ENCODE measurements at regions not wholly inside any gene's neighbourhood (a gene's known extent, or its start where the extent isn't known, plus 50 kb on each side); places are given as distances from the start of the nearest gene placed in this dataset.
"Not testable (repeated sequence)": the region's sequence is repeated elsewhere in the genome, so short reads cannot be mapped to it uniquely, and the experiment has no call there.

DNA sequence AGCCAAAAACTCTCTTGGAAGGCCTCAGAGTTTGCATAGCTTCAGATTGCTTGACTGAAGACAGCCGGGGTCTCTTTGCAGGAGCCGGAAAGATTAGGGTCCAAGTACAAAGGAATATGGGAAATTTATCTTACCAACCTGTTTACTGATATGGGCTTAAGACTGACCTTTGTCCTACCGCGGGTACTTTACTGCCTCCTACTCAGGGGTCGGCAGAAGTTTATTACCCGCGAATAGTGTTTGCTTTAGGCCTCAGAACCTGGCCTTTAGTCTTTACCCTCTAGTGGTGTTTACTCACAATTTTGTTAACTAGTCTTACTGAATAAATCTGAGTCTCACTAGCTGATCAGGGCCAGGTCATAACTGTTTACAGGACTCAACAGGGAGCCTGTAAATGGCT, 765.4 kb upstream of the SPRY2 start:
- Histone ChIP-seq H3K36me3 (replicated peaks in 1 of 2; ENCODE audit: control extremely low read depth in 1 of 2, control insufficient read depth in 1 of 2, extremely low read depth in 1 of 2, insufficient read depth in 2 of 2, low read length in 1 of 2) (no peaks in the 10 kb centered on the region), H3K4me3 (ENCODE audit: control extremely low read depth in 1 of 5, extremely low read depth in 1 of 5, insufficient read depth in 1 of 5, low read depth in 2 of 5, low read length in 4 of 5) (no peak overlapping the region), H2AFZ (ENCODE audit: insufficient read depth, low read depth, low read length, poor library complexity, severe bottlenecking) (no peak overlapping the region), H3K4me1 (ENCODE audit: control insufficient read depth in 2 of 2, insufficient read depth in 2 of 2, low read length in 2 of 2) (no peaks in the 10 kb centered on the region), H3K4me2 (replicated peaks; ENCODE audit: low read depth, low read length, poor library complexity, severe bottlenecking) (no peak overlapping the region), H3K9ac (ENCODE audit: low read length) (no peak overlapping the region), H4K20me1 (ENCODE audit: control insufficient read depth, insufficient read depth, low read length, poor library complexity, severe bottlenecking) (no peaks in the 10 kb centered on the region), H3K27ac (ENCODE audit: low read length in 2 of 2) (no peak overlapping the region), H3K9me3 (ENCODE audit: control extremely low read depth in 1 of 3, control insufficient read depth in 2 of 3, insufficient read depth in 1 of 3, low read length in 2 of 3) (no peaks in the 10 kb centered on the region), H3K27me3 (replicated peaks in 1 of 4; ENCODE audit: control extremely low read depth in 1 of 4, control insufficient read depth in 3 of 4, insufficient read depth in 4 of 4, low read length in 3 of 4) (no peaks in the 10 kb centered on the region), H3K79me2 (ENCODE audit: control insufficient read depth, insufficient read depth, low read length) (no peaks in the 10 kb centered on the region)
- H3K4me3 Mint-ChIP-seq: no peak overlapping the region
- intact Hi-C loops (cut with micrococcal nuclease): no loop called here
- ATAC-seq (ENCODE audit: low read depth) (no peak), DNase-seq (no peak)
- POLR2A ChIA-PET: no interaction called here
- WGBS (ENCODE audit: insufficient coverage): 90% methylated on average over 2 of the region's 7 CpGs
- CTCF ChIA-PET: no interaction called here
- H3K27ac Mint-ChIP-seq: no peak overlapping the region
- H3K27me3 Mint-ChIP-seq: no peaks in the 10 kb centered on the region
- H3K9me3 Mint-ChIP-seq (ENCODE audit: insufficient read depth): no peaks in the 10 kb centered on the region
- H3K4me1 Mint-ChIP-seq: no peaks in the 10 kb centered on the region
- no peak for TF ChIP-seq EZH2 (IDR thresholded peaks at IDR 0.05; ENCODE audit: borderline replicate concordance, insufficient read depth, low read depth, low read length, poor library complexity, severe bottlenecking)
- TF ChIP-seq, protein P1, sequence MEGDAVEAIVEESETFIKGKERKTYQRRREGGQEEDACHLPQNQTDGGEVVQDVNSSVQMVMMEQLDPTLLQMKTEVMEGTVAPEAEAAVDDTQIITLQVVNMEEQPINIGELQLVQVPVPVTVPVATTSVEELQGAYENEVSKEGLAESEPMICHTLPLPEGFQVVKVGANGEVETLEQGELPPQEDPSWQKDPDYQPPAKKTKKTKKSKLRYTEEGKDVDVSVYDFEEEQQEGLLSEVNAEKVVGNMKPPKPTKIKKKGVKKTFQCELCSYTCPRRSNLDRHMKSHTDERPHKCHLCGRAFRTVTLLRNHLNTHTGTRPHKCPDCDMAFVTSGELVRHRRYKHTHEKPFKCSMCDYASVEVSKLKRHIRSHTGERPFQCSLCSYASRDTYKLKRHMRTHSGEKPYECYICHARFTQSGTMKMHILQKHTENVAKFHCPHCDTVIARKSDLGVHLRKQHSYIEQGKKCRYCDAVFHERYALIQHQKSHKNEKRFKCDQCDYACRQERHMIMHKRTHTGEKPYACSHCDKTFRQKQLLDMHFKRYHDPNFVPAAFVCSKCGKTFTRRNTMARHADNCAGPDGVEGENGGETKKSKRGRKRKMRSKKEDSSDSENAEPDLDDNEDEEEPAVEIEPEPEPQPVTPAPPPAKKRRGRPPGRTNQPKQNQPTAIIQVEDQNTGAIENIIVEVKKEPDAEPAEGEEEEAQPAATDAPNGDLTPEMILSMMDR (IDR thresholded peaks at IDR 0.05): no peak

DNA sequence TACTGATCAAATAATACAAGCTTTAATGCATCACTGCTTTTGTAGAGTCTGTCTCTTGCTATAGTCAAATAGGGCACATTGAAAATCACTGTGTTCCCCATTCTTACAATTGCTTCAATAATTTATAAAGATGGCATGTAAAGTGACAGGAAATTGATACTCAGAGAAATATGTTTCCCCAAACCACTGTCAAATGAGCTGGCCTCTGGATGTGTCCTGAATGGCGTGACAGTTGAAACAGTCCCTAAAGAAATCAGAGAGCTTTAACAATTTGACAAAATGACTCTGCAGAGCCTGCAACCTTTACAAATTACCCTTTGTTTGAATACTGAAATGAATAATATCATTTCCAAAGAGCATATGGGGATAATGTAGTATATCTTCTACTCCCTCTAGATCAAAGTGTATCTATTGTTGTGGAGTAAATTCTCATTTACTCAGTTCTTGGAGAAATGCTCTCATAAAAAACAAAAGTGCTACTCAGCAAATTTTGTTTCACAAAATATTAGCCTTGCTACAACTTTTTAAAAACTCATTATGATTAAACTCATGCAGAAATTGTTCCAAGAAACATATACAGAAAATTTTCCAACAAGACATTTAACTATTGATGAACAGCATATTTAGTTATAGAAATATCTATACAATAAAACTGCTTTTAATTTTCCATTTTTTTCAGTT, 763.2 kb upstream of the SPRY2 start:
- no peaks in the 10 kb centered on the region for H4K20me1 ChIP-seq (ENCODE audit: control insufficient read depth, insufficient read depth, low read length, poor library complexity, severe bottlenecking)
- intact Hi-C loops (cut with micrococcal nuclease): no loop called here
- Mint-ChIP-seq H3K27me3 (no peaks in the 10 kb centered on the region), H3K9me3 (ENCODE audit: insufficient read depth) (no peaks in the 10 kb centered on the region), H3K4me3 (no peak overlapping the region), H3K27ac (no peak overlapping the region), H3K4me1 (no peaks in the 10 kb centered on the region)
- no peak overlapping the region for H2AFZ ChIP-seq (ENCODE audit: insufficient read depth, low read depth, low read length, poor library complexity, severe bottlenecking)
- no peaks in the 10 kb centered on the region for H3K9me3 ChIP-seq (ENCODE audit: control extremely low read depth in 1 of 3, control insufficient read depth in 2 of 3, insufficient read depth in 1 of 3, low read length in 2 of 3)
- ATAC-seq (ENCODE audit: low read depth) (no peak), DNase-seq (no peak)
- no peaks in the 10 kb centered on the region for H3K27me3 ChIP-seq (replicated peaks in 1 of 4; ENCODE audit: control extremely low read depth in 1 of 4, control insufficient read depth in 3 of 4, insufficient read depth in 4 of 4, low read length in 3 of 4)
- WGBS (ENCODE audit: insufficient coverage): no CpG with 5 or more reads among the region's 1 CpG
- ChIA-PET CTCF (no interaction called here), POLR2A (no interaction called here)
- H3K27ac ChIP-seq (ENCODE audit: low read length in 2 of 2): no peak overlapping the region
- TF ChIP-seq, protein P1 (IDR thresholded peaks at IDR 0.05): no peak
- TF ChIP-seq EZH2 (IDR thresholded peaks at IDR 0.05; ENCODE audit: borderline replicate concordance, insufficient read depth, low read depth, low read length, poor library complexity, severe bottlenecking): no peak
- no peak overlapping the region for H3K4me2 ChIP-seq (replicated peaks; ENCODE audit: low read depth, low read length, poor library complexity, severe bottlenecking)
- no peaks in the 10 kb centered on the region for H3K79me2 ChIP-seq (ENCODE audit: control insufficient read depth, insufficient read depth, low read length)
- H3K36me3 ChIP-seq (replicated peaks in 1 of 2; ENCODE audit: control extremely low read depth in 1 of 2, control insufficient read depth in 1 of 2, extremely low read depth in 1 of 2, insufficient read depth in 2 of 2, low read length in 1 of 2): no peaks in the 10 kb centered on the region
- H3K9ac ChIP-seq (ENCODE audit: low read length): no peak overlapping the region
- H3K4me3 ChIP-seq (ENCODE audit: control extremely low read depth in 1 of 5, extremely low read depth in 1 of 5, insufficient read depth in 1 of 5, low read depth in 2 of 5, low read length in 4 of 5): no peak overlapping the region
- H3K4me1 ChIP-seq (ENCODE audit: control insufficient read depth in 2 of 2, insufficient read depth in 2 of 2, low read length in 2 of 2): no peaks in the 10 kb centered on the region

DNA sequence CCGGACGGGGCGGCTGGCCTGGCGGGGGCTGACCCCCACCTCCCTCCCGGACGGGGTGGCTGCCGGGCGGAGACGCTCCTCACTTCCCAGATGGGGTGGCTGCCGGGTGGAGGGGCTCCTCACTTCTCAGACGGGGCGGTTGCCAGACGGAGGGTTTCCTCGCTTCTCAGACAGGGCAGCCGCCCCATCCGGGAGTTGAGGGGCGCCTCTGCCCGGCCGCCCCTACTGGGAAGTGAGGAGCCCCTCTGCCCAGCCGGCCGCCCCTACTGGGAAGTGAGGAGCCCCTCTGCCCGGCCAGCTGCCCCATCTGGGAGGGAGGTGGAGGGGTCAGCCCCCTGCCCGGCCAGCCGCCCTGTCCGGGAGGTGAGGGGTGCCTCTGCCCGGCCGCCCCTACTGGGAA, 761.1 kb upstream of the SPRY2 start:
- intact Hi-C loops (cut with micrococcal nuclease); CTCF ChIA-PET; H3K9me3 Mint-ChIP-seq (ENCODE audit: insufficient read depth); H3K4me3 ChIP-seq (ENCODE audit: control extremely low read depth in 1 of 5, extremely low read depth in 1 of 5, insufficient read depth in 1 of 5, low read depth in 2 of 5, low read length in 4 of 5); H4K20me1 ChIP-seq (ENCODE audit: control insufficient read depth, insufficient read depth, low read length, poor library complexity, severe bottlenecking); H3K36me3 ChIP-seq (replicated peaks in 1 of 2; ENCODE audit: control extremely low read depth in 1 of 2, control insufficient read depth in 1 of 2, extremely low read depth in 1 of 2, insufficient read depth in 2 of 2, low read length in 1 of 2); H3K4me1 Mint-ChIP-seq; H3K79me2 ChIP-seq (ENCODE audit: control insufficient read depth, insufficient read depth, low read length); H3K9ac ChIP-seq (ENCODE audit: low read length); DNase-seq; H3K4me3 Mint-ChIP-seq; H3K27me3 ChIP-seq (replicated peaks in 1 of 4; ENCODE audit: control extremely low read depth in 1 of 4, control insufficient read depth in 3 of 4, insufficient read depth in 4 of 4, low read length in 3 of 4); H2AFZ ChIP-seq (ENCODE audit: insufficient read depth, low read depth, low read length, poor library complexity, severe bottlenecking); H3K27ac Mint-ChIP-seq; H3K9me3 ChIP-seq (ENCODE audit: control extremely low read depth in 1 of 3, control insufficient read depth in 2 of 3, insufficient read depth in 1 of 3, low read length in 2 of 3); ATAC-seq (ENCODE audit: low read depth); POLR2A ChIA-PET; H3K27ac ChIP-seq (ENCODE audit: low read length in 2 of 2); H3K27me3 Mint-ChIP-seq; H3K4me1 ChIP-seq (ENCODE audit: control insufficient read depth in 2 of 2, insufficient read depth in 2 of 2, low read length in 2 of 2); H3K4me2 ChIP-seq (replicated peaks; ENCODE audit: low read depth, low read length, poor library complexity, severe bottlenecking): not testable (repeated sequence)
- WGBS (ENCODE audit: insufficient coverage): 100% methylated on average over 13 of the region's 27 CpGs
